ENCODE measurements at regions not wholly inside any gene's neighbourhood (a gene's known extent, or its start where the extent isn't known, plus 50 kb on each side); places are given as distances from the start of the nearest gene placed in this dataset.

DNA sequence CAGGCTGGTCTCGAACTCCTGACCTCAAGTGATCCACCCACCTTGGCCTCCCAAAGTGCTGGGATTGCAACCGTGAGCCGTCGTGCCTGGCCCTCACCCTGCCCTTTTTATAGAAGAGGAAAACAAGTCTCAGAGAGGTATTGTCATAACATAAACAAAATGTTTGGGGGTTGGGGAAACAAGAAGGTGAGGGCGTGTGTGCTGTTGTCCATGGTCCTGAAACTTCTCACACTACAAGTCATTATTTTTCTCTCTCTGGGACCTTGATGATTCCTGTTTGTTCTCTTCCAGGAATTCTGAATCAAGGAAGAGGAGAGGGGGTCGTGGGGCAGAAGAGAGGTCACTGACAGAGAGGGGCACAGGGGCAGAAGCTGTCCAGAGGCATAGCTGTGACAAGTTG lies 160.2 kb upstream of the LHX1 start:
- TF ChIP-seq CTCF (conservative IDR thresholded peaks at IDR 0.05; ENCODE audit: low read depth, low read length): no peak
- H3K4me3 ChIP-seq (ENCODE audit: low read length): no peak overlapping the region
- DNase-seq (ENCODE audit: low read depth): no peak

- no peak for TF ChIP-seq CTCF (conservative IDR thresholded peaks at IDR 0.05; ENCODE audit: low read depth, low read length)
- DNase-seq (ENCODE audit: low read depth): no peak
- no peak overlapping the region for H3K4me3 ChIP-seq (ENCODE audit: low read length)
Observed at GRCh38 chr17:36778448-36778847, 158.8 kb upstream of the LHX1 start.

DNA sequence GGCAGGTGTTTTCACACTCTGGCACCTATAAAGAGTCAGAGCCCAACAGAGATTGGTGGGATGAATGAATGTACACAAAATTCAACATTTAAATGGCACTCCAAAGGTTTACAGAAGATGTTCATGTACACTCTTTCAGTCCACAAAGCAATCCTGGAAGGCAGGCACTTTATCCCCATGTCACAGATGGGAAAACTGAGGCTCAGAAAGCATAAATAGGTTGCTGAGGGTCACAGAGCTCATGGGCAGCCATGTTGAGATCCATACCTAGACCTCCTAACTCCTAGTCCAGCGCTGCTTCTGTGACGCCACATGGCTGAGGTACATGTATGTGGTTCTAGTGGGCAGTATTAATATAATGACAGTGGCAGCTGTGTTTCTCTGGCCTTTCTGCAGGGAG lies 157.7 kb upstream of the LHX1 start:
- no peak for TF ChIP-seq CTCF (conservative IDR thresholded peaks at IDR 0.05; ENCODE audit: low read depth, low read length)
- H3K4me3 ChIP-seq (ENCODE audit: low read length): no peak overlapping the region
- no peak for DNase-seq (ENCODE audit: low read depth)

- DNase-seq (ENCODE audit: low read depth): no peak
- no peak for TF ChIP-seq CTCF (conservative IDR thresholded peaks at IDR 0.05; ENCODE audit: low read depth, low read length)
Observed at GRCh38 chr17:36784633-36785032, 152.6 kb upstream of the LHX1 start.

DNA sequence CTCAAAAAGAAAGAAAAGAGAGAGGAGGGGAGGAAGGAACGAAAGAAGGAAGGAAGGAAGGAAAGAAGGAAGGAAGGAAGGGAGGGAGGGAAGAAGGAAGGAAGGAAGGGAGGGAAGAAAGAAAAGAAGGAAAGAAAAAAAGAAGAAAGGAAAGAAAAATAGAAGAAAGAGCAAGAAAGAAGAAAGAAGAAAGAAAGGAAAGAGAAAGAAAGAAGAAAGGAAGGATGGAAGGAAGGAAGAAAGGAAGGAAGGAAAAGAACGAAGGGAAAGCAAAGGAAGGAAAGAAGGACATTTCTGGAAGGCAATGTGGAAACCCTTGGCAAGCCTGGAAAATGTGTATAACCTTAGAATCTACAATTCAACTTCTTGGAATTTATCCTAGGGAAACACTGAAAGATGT lies 150.4 kb upstream of the LHX1 start:
- no peak for DNase-seq (ENCODE audit: low read depth)
- TF ChIP-seq CTCF (conservative IDR thresholded peaks at IDR 0.05; ENCODE audit: low read depth, low read length): no peak
- no peak overlapping the region for H3K4me3 ChIP-seq (ENCODE audit: low read length)

More at GRCh38 chr17:36784633-36785032, 152.6 kb upstream of the LHX1 start:
- H3K4me3 ChIP-seq (ENCODE audit: low read length): no peak overlapping the region

DNA sequence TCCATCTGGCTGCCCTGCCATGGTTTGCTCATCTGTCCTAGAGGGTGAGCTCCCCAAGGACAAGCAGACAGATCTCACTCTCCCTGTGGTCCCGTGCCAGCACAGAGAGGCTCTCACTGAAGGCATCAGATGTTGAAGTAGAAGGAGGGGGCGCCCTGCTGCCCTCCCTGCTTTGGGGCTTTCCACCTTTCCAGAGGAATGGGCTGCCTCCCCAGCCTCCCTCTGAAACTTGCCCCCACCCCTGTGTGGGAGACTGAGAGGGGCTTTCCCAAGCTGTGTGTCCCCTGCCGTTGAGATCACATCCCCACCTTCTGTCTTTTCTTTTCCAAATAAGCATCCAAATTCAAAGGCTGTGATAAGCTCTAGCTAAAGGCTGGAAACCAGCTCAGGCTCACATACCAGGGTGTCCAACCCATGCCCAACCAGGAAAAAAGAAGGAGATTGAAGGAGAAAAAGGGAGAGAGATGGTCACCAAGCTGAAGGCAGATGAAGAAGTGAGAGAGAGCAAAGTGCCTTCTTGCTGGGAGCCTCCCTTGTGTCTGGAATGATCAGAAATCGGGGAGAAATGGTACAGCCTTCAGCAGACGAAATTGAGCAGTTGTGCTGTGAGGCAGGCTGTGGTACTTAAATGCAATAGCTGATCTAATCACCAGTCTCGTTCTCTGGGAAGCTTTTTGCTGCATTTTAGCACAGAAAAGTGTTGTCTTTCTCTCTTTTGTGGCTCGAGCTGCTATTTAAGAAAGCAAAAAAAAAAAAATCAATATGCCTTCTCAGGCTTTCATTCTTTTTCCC lies 145.9 kb upstream of the LHX1 start:
- H3K4me3 ChIP-seq (ENCODE audit: low read length): no peak overlapping the region
- TF ChIP-seq CTCF (conservative IDR thresholded peaks at IDR 0.05; ENCODE audit: low read depth, low read length): no peak
- DNase-seq (ENCODE audit: low read depth): no peak

DNA sequence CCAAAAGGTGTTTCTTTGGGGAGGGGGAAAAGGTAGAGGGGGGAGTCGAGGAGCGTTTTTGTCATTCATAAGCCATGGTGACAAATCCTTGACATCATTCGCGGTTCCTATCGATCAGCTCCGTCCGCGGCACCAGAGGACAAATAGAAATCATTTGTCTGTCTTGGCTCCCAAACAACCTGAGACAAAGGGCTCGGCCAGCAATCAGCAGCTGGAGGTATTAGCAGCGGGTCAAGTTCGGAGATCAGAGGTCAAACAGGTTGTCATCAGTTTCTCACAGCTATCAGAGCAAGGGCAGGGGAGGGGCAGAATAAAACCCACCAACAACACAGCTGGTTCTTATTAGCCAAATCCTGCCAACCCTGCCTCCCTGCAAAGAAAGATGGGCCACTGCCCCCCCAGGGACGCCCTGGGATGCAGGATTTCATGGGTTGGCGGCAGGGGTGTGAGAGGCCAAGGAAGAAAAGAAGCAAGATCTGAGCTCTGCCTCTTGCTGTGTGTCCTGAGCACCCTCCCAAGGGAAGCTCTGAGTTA lies 145.3 kb upstream of the LHX1 start:
- TF ChIP-seq CTCF (conservative IDR thresholded peaks at IDR 0.05; ENCODE audit: low read depth, low read length): no peak
- no peak overlapping the region for H3K4me3 ChIP-seq (ENCODE audit: low read length)
- DNase-seq (ENCODE audit: low read depth): no peak

Data from retinal pigment epithelial cell (primary cell).